ENCODE measurements at regions not wholly inside any gene's neighbourhood (a gene's known extent, or its start where the extent isn't known, plus 50 kb on each side); places are given as distances from the start of the nearest gene placed in this dataset.

DNA sequence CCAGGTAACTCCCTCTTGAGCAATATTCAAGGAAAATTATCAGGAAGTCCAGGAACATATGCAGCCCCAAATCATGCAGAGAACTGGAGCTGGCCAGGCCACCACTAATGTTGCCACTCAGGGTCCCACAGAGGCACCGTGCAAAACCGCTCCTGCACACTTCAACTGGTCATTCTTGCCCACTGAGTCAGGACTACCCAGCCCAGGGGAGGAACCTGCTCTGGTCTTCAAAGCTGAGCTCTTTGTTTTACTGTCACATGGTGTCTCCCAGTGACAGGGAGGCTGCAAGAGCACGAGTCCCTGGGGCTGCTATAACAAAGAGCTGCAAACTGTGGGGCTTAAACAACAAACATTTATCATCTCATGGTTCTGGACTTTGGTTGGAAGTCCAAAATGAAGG lies 336.0 kb upstream of the PRDM1 start:
- ATAC-seq: no peak

DNA sequence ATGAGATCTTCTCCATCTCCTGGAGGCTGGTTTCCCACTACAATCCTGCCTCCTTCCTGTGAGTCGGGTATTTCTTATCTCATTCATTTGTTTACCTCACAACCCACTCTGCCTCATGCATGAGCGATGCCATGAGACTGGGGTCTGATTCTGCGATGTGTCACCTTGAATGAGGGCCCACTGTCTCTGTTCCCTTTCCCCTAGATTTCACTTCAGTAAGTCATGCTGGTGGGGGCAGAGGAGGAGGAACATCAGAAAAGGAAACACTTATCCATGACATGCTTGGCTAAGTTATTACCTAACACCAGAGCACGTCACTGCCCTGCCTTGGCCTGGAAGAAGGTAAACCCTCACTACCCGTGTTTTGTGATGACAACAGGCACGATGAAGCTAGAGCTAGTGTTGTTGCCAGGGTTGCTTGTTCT lies 337.4 kb upstream of the PRDM1 start:
- no peak for TF ChIP-seq ZNF8 (CRISPR knock-in tag; IDR thresholded peaks at IDR 0.05)
- no peak for TF ChIP-seq PPARA (CRISPR knock-in tag; IDR thresholded peaks at IDR 0.05; ENCODE audit: borderline replicate concordance)
- no peak for TF ChIP-seq ZNF565 (CRISPR knock-in tag; conservative IDR thresholded peaks at IDR 0.05; ENCODE audit: low read depth)
- TF ChIP-seq OSR1 (CRISPR knock-in tag; IDR thresholded peaks at IDR 0.05): no peak
- TF ChIP-seq RARB (CRISPR knock-in tag; IDR thresholded peaks at IDR 0.05): no peak
- no peak for TF ChIP-seq SNAI2 (CRISPR knock-in tag; IDR thresholded peaks at IDR 0.05)
- no peak for TF ChIP-seq ZFP3 (CRISPR knock-in tag; IDR thresholded peaks at IDR 0.05)
- TF ChIP-seq ESRRG (CRISPR knock-in tag; IDR thresholded peaks at IDR 0.05): no peak
- no peak for TF ChIP-seq GLIS3 (CRISPR knock-in tag; IDR thresholded peaks at IDR 0.05)
- ATAC-seq: no peak

More for the DNA sequence above, 336.0 kb upstream of the PRDM1 start:
- TF ChIP-seq ZNF70 (CRISPR knock-in tag; IDR thresholded peaks at IDR 0.05): no peak
- TF ChIP-seq ARNTL (CRISPR knock-in tag; IDR thresholded peaks at IDR 0.05; ENCODE audit: borderline replicate concordance, low read depth): no peak
- TF ChIP-seq, protein P1, sequence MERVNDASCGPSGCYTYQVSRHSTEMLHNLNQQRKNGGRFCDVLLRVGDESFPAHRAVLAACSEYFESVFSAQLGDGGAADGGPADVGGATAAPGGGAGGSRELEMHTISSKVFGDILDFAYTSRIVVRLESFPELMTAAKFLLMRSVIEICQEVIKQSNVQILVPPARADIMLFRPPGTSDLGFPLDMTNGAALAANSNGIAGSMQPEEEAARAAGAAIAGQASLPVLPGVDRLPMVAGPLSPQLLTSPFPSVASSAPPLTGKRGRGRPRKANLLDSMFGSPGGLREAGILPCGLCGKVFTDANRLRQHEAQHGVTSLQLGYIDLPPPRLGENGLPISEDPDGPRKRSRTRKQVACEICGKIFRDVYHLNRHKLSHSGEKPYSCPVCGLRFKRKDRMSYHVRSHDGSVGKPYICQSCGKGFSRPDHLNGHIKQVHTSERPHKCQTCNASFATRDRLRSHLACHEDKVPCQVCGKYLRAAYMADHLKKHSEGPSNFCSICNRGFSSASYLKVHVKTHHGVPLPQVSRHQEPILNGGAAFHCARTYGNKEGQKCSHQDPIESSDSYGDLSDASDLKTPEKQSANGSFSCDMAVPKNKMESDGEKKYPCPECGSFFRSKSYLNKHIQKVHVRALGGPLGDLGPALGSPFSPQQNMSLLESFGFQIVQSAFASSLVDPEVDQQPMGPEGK (CRISPR knock-in tag; IDR thresholded peaks at IDR 0.05; ENCODE audit: borderline replicate concordance): no peak
- no peak for TF ChIP-seq CSDC2 (CRISPR knock-in tag; IDR thresholded peaks at IDR 0.05)
- no peak for TF ChIP-seq BACH2 (CRISPR knock-in tag; IDR thresholded peaks at IDR 0.05; ENCODE audit: borderline replicate concordance)

DNA sequence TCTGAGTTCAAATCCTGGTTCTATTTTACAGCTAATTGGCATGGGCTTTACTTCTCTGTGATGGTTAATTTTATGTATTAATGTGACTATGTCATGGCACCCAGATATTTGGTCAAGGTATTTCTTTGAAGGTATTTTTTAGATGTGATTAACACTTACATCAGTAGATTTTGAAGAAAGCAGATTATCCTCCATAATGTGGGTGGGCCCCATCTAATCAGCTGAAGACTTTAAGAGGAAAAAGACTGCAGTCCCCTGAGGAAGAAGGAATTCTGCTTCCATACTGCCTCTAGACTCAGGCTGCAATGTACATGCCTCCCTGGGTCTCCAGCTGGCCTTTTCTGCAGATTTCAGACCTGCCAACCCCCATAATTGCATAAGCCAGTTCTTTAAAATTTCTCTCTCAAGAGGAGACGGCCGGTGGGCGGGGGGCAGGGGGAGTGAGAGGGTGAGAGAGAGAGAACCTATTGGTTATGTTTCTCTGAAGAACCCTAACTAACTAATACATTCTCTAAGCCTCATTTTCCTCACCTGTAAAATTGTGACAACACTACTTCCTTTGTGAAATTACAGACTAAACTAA lies 338.2 kb upstream of the PRDM1 start:
- no peak for ATAC-seq
- no peak for TF ChIP-seq ZNF70 (CRISPR knock-in tag; IDR thresholded peaks at IDR 0.05)
- TF ChIP-seq TCF4 (CRISPR knock-in tag; IDR thresholded peaks at IDR 0.05; ENCODE audit: borderline replicate concordance): no peak
- TF ChIP-seq ARNTL (CRISPR knock-in tag; IDR thresholded peaks at IDR 0.05; ENCODE audit: borderline replicate concordance, low read depth): no peak
- TF ChIP-seq, protein P2, sequence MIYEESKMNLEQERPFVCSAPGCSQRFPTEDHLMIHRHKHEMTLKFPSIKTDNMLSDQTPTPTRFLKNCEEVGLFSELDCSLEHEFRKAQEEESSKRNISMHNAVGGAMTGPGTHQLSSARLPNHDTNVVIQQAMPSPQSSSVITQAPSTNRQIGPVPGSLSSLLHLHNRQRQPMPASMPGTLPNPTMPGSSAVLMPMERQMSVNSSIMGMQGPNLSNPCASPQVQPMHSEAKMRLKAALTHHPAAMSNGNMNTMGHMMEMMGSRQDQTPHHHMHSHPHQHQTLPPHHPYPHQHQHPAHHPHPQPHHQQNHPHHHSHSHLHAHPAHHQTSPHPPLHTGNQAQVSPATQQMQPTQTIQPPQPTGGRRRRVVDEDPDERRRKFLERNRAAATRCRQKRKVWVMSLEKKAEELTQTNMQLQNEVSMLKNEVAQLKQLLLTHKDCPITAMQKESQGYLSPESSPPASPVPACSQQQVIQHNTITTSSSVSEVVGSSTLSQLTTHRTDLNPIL (CRISPR knock-in tag; IDR thresholded peaks at IDR 0.05; ENCODE audit: low read depth): no peak
- no peak for TF ChIP-seq CSDC2 (CRISPR knock-in tag; IDR thresholded peaks at IDR 0.05)
- TF ChIP-seq, protein P3, sequence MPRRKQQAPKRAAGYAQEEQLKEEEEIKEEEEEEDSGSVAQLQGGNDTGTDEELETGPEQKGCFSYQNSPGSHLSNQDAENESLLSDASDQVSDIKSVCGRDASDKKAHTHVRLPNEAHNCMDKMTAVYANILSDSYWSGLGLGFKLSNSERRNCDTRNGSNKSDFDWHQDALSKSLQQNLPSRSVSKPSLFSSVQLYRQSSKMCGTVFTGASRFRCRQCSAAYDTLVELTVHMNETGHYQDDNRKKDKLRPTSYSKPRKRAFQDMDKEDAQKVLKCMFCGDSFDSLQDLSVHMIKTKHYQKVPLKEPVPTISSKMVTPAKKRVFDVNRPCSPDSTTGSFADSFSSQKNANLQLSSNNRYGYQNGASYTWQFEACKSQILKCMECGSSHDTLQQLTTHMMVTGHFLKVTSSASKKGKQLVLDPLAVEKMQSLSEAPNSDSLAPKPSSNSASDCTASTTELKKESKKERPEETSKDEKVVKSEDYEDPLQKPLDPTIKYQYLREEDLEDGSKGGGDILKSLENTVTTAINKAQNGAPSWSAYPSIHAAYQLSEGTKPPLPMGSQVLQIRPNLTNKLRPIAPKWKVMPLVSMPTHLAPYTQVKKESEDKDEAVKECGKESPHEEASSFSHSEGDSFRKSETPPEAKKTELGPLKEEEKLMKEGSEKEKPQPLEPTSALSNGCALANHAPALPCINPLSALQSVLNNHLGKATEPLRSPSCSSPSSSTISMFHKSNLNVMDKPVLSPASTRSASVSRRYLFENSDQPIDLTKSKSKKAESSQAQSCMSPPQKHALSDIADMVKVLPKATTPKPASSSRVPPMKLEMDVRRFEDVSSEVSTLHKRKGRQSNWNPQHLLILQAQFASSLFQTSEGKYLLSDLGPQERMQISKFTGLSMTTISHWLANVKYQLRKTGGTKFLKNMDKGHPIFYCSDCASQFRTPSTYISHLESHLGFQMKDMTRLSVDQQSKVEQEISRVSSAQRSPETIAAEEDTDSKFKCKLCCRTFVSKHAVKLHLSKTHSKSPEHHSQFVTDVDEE (CRISPR knock-in tag; IDR thresholded peaks at IDR 0.05): no peak
- TF ChIP-seq, protein P4, sequence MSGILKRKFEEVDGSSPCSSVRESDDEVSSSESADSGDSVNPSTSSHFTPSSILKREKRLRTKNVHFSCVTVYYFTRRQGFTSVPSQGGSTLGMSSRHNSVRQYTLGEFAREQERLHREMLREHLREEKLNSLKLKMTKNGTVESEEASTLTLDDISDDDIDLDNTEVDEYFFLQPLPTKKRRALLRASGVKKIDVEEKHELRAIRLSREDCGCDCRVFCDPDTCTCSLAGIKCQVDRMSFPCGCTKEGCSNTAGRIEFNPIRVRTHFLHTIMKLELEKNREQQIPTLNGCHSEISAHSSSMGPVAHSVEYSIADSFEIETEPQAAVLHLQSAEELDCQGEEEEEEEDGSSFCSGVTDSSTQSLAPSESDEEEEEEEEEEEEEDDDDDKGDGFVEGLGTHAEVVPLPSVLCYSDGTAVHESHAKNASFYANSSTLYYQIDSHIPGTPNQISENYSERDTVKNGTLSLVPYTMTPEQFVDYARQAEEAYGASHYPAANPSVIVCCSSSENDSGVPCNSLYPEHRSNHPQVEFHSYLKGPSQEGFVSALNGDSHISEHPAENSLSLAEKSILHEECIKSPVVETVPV (CRISPR knock-in tag; IDR thresholded peaks at IDR 0.05): no peak
- no peak for TF ChIP-seq BACH2 (CRISPR knock-in tag; IDR thresholded peaks at IDR 0.05; ENCODE audit: borderline replicate concordance)
- TF ChIP-seq ZC3H10 (CRISPR knock-in tag; IDR thresholded peaks at IDR 0.05): no peak
- no peak for TF ChIP-seq RARB (CRISPR knock-in tag; IDR thresholded peaks at IDR 0.05)
- no peak for TF ChIP-seq ISL1 (CRISPR knock-in tag; IDR thresholded peaks at IDR 0.05)
- TF ChIP-seq TOX (CRISPR knock-in tag; IDR thresholded peaks at IDR 0.05; ENCODE audit: borderline replicate concordance): no peak
- TF ChIP-seq ESRRG (CRISPR knock-in tag; IDR thresholded peaks at IDR 0.05): no peak
- TF ChIP-seq PPARA (CRISPR knock-in tag; IDR thresholded peaks at IDR 0.05; ENCODE audit: borderline replicate concordance): no peak
- TF ChIP-seq ZNF565 (CRISPR knock-in tag; conservative IDR thresholded peaks at IDR 0.05; ENCODE audit: low read depth): no peak
- TF ChIP-seq GLIS3 (CRISPR knock-in tag; IDR thresholded peaks at IDR 0.05): no peak

DNA sequence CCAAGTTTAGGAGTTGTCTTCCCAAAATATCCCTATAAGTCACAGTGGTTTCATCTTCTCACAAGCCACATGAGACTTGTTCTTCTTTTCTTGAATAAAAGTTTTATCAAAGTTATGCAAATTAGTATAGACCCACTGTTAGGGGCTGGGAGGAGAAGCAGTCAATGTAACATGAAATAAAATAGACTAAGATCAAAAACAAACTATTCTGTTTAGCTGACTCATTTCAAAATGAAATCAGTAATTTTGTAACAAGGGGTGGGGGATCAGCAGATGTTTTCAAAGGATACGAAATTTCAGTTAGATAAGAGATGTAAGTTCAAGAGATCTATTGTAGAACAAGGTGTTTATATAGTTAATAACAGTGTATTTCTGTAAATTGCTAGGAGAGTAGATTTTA lies 339.6 kb upstream of the PRDM1 start:
- TF ChIP-seq, protein P5, sequence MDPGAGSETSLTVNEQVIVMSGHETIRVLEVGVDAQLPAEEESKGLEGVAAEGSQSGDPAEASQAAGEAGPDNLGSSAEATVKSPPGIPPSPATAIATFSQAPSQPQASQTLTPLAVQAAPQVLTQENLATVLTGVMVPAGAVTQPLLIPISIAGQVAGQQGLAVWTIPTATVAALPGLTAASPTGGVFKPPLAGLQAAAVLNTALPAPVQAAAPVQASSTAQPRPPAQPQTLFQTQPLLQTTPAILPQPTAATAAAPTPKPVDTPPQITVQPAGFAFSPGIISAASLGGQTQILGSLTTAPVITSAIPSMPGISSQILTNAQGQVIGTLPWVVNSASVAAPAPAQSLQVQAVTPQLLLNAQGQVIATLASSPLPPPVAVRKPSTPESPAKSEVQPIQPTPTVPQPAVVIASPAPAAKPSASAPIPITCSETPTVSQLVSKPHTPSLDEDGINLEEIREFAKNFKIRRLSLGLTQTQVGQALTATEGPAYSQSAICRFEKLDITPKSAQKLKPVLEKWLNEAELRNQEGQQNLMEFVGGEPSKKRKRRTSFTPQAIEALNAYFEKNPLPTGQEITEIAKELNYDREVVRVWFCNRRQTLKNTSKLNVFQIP (CRISPR knock-in tag; IDR thresholded peaks at IDR 0.05; ENCODE audit: borderline replicate concordance, low read depth): no peak
- ATAC-seq: no peak

Measured in SK-N-SH treated with all-trans-retinoic acid at 6 μM for 48 hours (cell line).